Ramos (cell line): ENCODE measurements at regions not wholly inside any gene's neighbourhood (a gene's known extent, or its start where the extent isn't known, plus 50 kb on each side); places are given as distances from the start of the nearest gene placed in this dataset.

Experiments used
- in situ Hi-C: fragments of 300-500 bp; cut with MboI; formaldehyde crosslinking; loops from one replicate; pipeline ENCODE4 v1.14.3; 2022; ENCODE audit warnings: low sequenced_read_pairs; ENCODE audit not compliant: unreplicated experiment

DNA sequence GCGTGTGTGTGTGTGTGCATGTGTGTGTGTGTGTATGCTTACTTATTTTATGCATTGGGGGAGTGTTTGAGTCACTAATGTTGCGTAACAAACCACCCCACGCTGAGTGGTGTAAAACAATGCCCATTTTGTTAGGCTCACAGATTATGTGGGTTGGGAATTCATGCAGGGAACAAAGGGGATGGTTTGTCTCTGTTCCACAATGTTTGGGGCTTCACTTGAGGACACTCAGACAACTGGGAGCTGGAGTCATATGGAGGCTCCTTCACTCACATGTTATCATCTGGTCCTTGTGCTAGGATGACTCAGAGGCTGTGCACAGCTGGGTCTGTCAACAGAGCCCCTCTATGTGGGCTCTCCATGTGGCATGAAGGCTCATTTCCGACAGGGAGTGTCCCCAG lies 51.3 kb upstream of the LARGE1 start:
- in situ Hi-C loops = no loop called here

- in situ Hi-C loops = loop anchor here (25.0 kb wide), 1 partner anchor 1536 kb away; no protein-coding TSS in a partner anchor
Measured at GRCh38 chr22:33975841-33976240, 55.6 kb upstream of the LARGE1 start.

DNA sequence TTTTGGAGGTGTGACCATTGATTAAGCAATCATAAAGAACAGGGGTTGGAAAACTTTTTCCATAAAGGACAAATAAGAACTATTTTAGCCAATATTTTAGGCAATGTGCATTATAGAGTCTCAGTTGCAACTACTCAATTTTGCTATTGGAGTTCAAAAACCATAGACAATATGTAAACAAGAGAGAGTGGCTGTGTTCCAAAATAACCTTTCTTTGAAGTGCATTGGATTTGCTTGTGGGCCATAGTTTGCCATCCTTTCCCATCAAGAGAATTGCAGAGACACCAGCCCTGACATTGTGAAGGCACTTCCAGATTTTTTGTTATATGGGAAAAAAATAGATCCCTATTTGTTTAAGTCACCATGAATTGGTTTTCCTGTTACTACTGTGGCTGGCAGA lies 63.3 kb upstream of the LARGE1 start:
- in situ Hi-C loops = loop anchor here (25.0 kb wide), 1 partner anchor 1529 kb away; no protein-coding TSS in a partner anchor

DNA sequence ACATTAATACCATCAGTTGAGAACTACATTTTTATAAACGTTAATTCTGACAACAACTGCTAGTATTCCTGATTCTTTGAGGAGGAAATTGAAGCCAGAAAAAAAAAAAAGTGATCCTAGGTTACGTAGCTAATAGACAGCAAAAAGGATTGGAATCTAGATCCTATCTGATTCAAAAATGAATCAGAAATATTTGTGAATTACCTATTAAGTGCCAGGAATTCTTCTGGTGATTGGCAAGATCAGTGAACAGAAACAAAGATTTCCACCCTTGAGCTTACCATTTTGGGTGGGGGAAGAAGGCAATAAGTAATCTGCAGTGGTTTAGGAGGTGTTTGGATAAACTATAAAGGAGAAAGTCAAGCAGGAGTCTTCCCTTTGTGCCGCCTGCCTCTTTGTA lies 63.9 kb upstream of the LARGE1 start:
- in situ Hi-C loops = loop anchor here (25.0 kb wide), 1 partner anchor 1528 kb away; no protein-coding TSS in a partner anchor

- in situ Hi-C loops = loop anchor here (25.0 kb wide), 1 partner anchor 1528 kb away; no protein-coding TSS in a partner anchor
Measured at GRCh38 chr22:33984656-33985285, 64.5 kb upstream of the LARGE1 start.

DNA sequence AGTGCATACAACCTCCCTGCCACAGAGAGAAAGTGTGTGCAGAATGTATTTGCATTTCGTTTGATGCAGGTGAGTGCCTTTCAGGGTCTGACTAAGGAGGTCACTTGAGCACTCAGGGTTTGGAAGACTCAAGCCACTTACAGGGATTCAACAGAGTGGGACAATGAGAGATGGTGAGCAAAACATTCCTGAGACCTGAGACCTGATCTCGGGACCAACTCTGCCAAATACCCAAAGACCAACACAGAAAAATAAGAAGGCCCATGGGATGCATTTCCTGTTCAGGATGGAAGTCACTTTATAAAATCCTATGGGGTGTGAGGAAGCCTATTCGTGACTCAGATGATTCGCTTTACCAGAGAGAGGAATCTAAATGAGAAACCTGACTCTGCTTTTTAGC lies 65.2 kb upstream of the LARGE1 start:
- in situ Hi-C loops = loop anchor here (25.0 kb wide), 1 partner anchor 1527 kb away; no protein-coding TSS in a partner anchor

DNA sequence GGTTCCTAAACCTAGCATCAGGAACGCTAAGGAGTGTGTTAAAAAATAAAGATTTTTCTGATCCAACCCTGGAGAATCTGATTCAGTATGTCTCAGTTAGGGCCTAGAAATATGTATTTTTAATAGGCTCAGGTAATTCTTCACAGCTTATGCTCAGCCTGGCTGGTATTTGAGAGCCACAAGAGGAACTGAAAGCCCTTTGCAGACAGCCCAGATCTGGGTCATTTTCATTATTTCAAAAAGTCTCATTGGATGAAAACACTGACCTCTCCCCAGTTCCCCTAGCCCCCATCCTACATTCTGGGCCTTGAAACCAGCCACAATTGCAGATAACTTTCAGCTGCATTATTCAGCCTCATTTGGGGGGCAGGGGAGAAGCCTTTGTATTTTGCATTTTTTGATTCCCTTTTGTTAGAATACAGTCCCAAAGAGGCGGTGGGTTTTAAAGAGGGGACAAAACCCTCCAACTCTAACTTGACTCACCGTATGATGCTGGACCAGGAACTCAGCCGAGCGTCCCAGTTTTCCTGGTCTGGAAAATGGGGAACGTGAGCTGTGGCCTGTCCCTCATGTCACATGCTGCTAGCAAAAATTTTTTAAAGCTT lies 66.0 kb upstream of the LARGE1 start:
- in situ Hi-C loops = loop anchor here (25.0 kb wide), 1 partner anchor 1526 kb away; no protein-coding TSS in a partner anchor

GRCh38 chr22:33986954-33987353 lies 66.7 kb upstream of the LARGE1 start:
- in situ Hi-C loops = loop anchor here (25.0 kb wide), 1 partner anchor 1525 kb away; no protein-coding TSS in a partner anchor

DNA sequence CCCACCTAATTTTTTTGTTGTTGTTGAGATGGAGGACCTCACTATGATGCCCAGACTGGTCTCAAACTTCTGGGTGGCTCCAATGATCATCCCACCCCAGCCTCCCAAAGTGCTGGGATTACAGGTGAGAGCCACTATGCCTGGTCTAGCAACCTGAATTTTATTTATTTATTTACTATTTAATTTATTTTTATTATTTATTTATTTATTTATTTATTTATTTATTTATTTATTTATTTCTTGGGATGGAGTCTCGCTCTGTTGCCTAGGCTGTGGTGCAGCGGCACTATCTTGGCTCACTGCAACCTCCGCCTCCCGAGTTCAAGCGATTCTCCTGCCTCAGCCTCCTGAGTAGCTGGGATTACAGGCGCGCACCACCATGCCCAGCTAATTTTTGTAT lies 69.0 kb upstream of the LARGE1 start:
- in situ Hi-C loops = loop anchor here (25.0 kb wide), 1 partner anchor 1523 kb away; no protein-coding TSS in a partner anchor

- in situ Hi-C loops = loop anchor here (25.0 kb wide), 1 partner anchor 1521 kb away; no protein-coding TSS in a partner anchor
Measured at GRCh38 chr22:33991620-33992019, 71.3 kb upstream of the LARGE1 start.

- in situ Hi-C loops = loop anchor here (25.0 kb wide), 1 partner anchor 1515 kb away; no protein-coding TSS in a partner anchor
Measured at GRCh38 chr22:33996824-33997223, 76.5 kb upstream of the LARGE1 start.

GRCh38 chr22:34000879-34001526 lies 80.7 kb upstream of the LARGE1 start:
- in situ Hi-C loops = no loop called here

- in situ Hi-C loops = no loop called here
Measured at GRCh38 chr22:34001701-34002466, 81.6 kb upstream of the LARGE1 start.

DNA sequence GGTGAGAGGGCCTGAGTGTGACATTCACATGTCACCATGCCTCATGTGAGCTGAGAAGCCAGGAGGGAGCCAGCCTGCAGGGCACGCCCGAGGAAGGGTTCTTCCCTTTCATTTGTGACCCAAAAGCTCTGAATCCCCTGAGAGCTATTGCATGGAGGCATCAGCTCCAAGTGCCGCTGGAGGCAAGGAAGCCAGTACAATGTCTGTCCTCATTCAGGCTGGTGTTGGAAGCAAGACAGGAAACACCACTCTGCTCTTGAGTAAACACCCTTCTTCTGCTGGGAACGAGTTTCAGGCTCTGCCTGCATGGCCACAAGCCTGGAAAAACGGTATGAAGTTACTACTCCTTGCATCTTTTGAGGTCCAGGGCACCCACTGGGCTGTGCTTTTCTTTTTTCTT lies 83.8 kb upstream of the LARGE1 start:
- in situ Hi-C loops = no loop called here

DNA sequence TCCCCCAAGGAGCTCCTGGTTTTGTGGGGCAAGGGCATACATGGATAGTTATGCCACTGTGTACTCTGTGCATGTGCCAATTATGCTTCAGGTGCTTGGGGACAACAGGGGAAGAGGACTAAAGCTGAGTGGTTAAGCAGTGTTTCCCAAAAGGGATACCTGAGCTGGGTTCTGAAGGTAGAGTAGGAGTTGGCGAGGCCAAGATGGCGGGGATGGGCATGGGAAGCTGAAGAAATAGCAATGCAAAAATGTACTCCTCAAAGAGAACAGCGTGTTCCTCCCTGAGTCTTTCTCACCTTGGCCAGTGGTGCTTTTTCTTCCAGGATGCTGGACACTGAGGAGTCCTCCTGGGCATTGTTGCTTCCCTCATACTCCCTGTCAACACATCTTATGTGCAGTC lies 90.0 kb upstream of the LARGE1 start:
- in situ Hi-C loops = no loop called here

- in situ Hi-C loops = no loop called here
Measured at GRCh38 chr22:34015642-34016041, 95.4 kb upstream of the LARGE1 start.

DNA sequence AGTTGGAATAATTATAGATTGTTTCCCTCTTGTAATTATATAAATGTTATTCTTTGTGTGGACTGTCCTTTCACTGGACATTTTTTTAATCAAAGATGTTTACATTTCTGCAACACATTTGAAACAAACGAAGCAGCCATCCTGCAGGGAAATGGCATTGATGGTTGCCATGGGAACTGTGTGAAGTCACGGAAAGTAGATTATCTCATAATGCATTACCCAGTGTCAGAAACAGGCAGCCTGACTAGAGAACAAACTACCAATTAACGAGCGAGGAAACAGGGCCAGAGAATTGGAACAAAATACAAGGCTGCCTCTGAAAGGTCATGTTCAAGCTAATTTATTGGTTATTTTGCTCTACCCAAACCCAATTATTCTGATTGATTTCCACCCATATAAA lies 96.9 kb upstream of the LARGE1 start:
- in situ Hi-C loops = no loop called here

DNA sequence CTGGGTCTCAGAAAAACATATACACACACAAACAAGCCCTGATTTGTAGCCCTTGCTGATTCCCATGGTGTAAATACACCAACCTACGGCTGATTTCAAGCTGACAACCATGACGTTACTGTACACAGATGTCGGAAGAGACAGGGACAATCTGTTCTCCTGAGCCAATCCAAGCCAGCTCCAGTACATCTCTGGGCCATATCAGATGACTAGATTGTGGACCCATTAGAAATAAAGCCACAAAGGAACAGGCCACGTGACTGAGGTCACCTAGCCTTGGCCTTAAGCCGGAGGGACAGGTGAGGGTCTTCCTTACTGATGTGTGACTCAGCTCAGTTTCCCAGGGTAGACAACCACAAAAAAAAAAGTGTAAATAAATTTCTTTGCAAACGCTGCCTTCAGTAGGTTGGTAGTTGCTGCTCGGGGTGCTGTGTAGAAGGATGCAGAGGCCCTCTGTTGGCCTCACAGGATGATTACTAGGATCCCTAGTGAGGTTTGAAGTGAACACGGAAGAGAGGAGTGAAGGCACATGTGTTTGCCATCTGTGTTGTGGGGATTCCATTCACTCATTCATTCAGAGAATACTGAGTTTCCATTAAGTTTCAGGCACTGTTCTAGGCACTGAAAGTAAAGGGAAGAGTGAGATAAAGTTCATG lies 99.0 kb upstream of the LARGE1 start:
- in situ Hi-C loops = no loop called here

DNA sequence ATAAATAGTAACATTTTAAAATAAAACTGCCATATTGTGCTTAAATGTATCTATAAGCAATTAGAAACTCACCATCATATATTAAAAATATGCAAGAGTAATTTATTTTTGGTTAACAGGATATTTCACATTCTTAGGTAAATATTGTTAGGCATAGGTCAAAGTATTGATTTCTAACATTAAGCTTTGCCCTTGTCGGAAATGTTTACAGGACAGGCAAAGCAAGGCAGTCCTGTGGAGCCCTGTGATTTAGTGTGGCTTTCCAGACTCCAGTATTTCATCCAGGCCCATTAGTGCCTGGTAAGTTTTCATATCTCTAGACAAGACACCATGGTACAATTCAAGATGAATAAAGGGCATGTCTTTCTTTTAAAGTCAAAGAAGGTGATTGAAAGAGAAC lies 114.9 kb upstream of the LARGE1 start:
- in situ Hi-C loops = no loop called here

- in situ Hi-C loops = no loop called here
Measured at GRCh38 chr22:34036931-34037330, 116.7 kb upstream of the LARGE1 start.
